ENCODE measurements at regions not wholly inside any gene's neighbourhood (a gene's known extent, or its start where the extent isn't known, plus 50 kb on each side); places are given as distances from the start of the nearest gene placed in this dataset.

DNA sequence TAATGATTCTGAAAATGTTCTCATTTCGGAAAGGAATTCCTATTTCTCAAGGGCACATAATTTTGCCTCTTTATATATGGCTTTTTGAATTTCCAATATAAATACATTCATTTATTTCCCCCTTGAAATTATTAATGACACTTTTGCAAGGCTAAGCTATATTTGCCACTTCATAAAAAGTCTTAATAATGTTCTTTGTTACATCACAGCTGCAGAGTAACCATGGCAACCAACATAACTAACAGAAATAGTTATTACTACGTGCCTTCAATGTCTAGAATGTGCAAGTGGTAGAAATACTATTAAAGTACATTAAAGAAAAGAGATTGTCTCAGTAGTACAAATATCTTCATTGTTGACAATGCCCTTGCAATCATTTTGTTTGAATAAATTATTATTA is 471.8 kb downstream of the C3orf38 start:
- no TSS peak for BruUV-seq (replicated peaks)
- ChIA-PET POLR2A (no interaction called here), CTCF (no interaction called here)
- H3K9me3 Mint-ChIP-seq (ENCODE audit: unreplicated experiment), result no peaks in the 10 kb centered on the region
- no peak for DNase-seq
- H3K27ac Mint-ChIP-seq (ENCODE audit: unreplicated experiment), result no peak overlapping the region
- H3K27me3 Mint-ChIP-seq (ENCODE audit: insufficient read depth, unreplicated experiment), result no peaks in the 10 kb centered on the region
- Histone ChIP-seq H3K36me3 (ENCODE audit: control insufficient read depth, insufficient read depth, low read length) (no peaks in the 10 kb centered on the region), H3K27me3 (replicated peaks; ENCODE audit: control insufficient read depth, insufficient read depth, low read length) (no peaks in the 10 kb centered on the region), H3K9me3 (no peaks in the 10 kb centered on the region), H3K4me1 (no peaks in the 10 kb centered on the region), H3K4me3 (ENCODE audit: low read depth, low read length) (no peak overlapping the region)
- intact Hi-C loops (cut with micrococcal nuclease; ENCODE audit: unreplicated experiment), result no loop called here
- no peaks in the 10 kb centered on the region for H3K36me3 Mint-ChIP-seq (ENCODE audit: insufficient read depth, unreplicated experiment)
- H3K4me3 Mint-ChIP-seq (ENCODE audit: unreplicated experiment), result no peak overlapping the region
- H3K4me1 Mint-ChIP-seq (ENCODE audit: low read depth, unreplicated experiment), result no peaks in the 10 kb centered on the region
- TF ChIP-seq, protein P1, sequence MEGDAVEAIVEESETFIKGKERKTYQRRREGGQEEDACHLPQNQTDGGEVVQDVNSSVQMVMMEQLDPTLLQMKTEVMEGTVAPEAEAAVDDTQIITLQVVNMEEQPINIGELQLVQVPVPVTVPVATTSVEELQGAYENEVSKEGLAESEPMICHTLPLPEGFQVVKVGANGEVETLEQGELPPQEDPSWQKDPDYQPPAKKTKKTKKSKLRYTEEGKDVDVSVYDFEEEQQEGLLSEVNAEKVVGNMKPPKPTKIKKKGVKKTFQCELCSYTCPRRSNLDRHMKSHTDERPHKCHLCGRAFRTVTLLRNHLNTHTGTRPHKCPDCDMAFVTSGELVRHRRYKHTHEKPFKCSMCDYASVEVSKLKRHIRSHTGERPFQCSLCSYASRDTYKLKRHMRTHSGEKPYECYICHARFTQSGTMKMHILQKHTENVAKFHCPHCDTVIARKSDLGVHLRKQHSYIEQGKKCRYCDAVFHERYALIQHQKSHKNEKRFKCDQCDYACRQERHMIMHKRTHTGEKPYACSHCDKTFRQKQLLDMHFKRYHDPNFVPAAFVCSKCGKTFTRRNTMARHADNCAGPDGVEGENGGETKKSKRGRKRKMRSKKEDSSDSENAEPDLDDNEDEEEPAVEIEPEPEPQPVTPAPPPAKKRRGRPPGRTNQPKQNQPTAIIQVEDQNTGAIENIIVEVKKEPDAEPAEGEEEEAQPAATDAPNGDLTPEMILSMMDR (IDR thresholded peaks at IDR 0.05; ENCODE audit: insufficient read depth in 1 of 2, low read depth in 1 of 2, low read length in 1 of 2, severe bottlenecking in 1 of 2, unreplicated experiment in 1 of 2), result no peak

DNA sequence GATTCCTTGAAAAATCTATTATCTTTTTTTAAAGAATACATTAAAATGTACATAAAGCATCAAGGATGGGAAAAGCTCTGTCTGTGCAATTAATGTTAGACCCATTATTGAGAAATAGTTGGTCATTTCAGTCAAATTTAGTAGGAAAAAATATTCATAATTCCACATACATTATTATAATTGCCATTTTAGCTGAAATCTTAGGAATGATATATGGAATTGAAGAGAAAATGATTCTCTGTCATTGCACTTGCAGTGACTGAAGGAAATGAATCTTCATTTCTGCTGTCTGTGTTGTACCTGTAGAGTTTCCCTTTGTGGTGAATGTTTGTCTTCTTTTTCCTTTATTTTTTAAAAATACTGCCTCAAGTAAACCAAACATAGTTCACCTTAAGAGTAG is 473.9 kb downstream of the C3orf38 start:
- Histone ChIP-seq H3K4me3 (ENCODE audit: low read depth, low read length) (no peak overlapping the region), H3K9me3 (no peaks in the 10 kb centered on the region), H3K4me1 (no peaks in the 10 kb centered on the region), H3K27me3 (replicated peaks; ENCODE audit: control insufficient read depth, insufficient read depth, low read length) (no peaks in the 10 kb centered on the region), H3K36me3 (ENCODE audit: control insufficient read depth, insufficient read depth, low read length) (no peaks in the 10 kb centered on the region)
- H3K4me3 Mint-ChIP-seq (ENCODE audit: unreplicated experiment), result no peak overlapping the region
- ChIA-PET POLR2A (no interaction called here), CTCF (no interaction called here)
- H3K9me3 Mint-ChIP-seq (ENCODE audit: unreplicated experiment), result no peaks in the 10 kb centered on the region
- TF ChIP-seq, protein P1 (IDR thresholded peaks at IDR 0.05; ENCODE audit: insufficient read depth in 1 of 2, low read depth in 1 of 2, low read length in 1 of 2, severe bottlenecking in 1 of 2, unreplicated experiment in 1 of 2), result no peak
- intact Hi-C loops (cut with micrococcal nuclease; ENCODE audit: unreplicated experiment), result no loop called here
- H3K27ac Mint-ChIP-seq (ENCODE audit: unreplicated experiment), result no peak overlapping the region
- H3K4me1 Mint-ChIP-seq (ENCODE audit: low read depth, unreplicated experiment), result no peaks in the 10 kb centered on the region
- BruUV-seq (replicated peaks), result no TSS peak
- H3K36me3 Mint-ChIP-seq (ENCODE audit: insufficient read depth, unreplicated experiment), result no peaks in the 10 kb centered on the region
- no peak for DNase-seq
- no peaks in the 10 kb centered on the region for H3K27me3 Mint-ChIP-seq (ENCODE audit: insufficient read depth, unreplicated experiment)

DNA sequence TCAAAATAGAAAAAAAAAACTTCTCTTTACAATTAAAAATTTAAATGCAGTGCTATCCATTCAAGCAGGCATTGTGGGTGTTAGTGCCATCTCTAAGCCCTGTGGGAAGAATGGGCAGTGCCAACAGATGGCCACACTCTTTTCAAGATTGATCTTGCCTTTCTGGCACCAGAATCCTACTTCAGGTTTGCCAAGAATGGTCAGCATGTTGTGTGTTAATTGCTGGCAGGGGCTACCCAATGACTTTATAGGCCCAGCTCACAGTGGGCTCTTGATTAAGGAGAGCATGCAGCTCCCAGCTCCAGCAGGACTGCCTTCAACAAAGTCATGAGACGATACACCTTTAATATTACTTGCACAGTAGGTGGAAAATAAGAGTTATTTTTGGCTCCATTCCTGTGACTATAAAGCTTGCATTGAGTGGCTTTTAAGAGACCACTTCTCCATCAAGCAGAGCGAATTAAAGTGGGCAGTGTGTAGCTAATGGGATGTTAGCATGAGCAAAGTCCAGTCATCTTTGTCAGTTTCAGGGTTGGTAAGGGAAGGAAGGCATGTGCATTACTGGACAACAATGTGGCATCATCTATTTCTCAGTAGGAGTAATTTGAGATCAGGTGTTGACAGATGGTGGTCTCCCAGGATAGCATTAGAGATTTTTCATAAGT is 476.8 kb downstream of the C3orf38 start:
- H3K36me3 Mint-ChIP-seq (ENCODE audit: insufficient read depth, unreplicated experiment), result no peaks in the 10 kb centered on the region
- no peak overlapping the region for H3K4me3 ChIP-seq (ENCODE audit: low read depth, low read length)

More for the DNA sequence above, 476.8 kb downstream of the C3orf38 start:
- CTCF ChIA-PET, result no interaction called here
- Histone ChIP-seq H3K36me3 (ENCODE audit: control insufficient read depth, insufficient read depth, low read length) (no peaks in the 10 kb centered on the region), H3K27me3 (replicated peaks; ENCODE audit: control insufficient read depth, insufficient read depth, low read length) (no peaks in the 10 kb centered on the region), H3K9me3 (no peaks in the 10 kb centered on the region), H3K4me1 (no peaks in the 10 kb centered on the region)
- H3K9me3 Mint-ChIP-seq (ENCODE audit: unreplicated experiment), result no peaks in the 10 kb centered on the region
- no peaks in the 10 kb centered on the region for H3K4me1 Mint-ChIP-seq (ENCODE audit: low read depth, unreplicated experiment)
- TF ChIP-seq, protein P1 (IDR thresholded peaks at IDR 0.05; ENCODE audit: insufficient read depth in 1 of 2, low read depth in 1 of 2, low read length in 1 of 2, severe bottlenecking in 1 of 2, unreplicated experiment in 1 of 2), result no peak
- intact Hi-C loops (cut with micrococcal nuclease; ENCODE audit: unreplicated experiment), result no loop called here
- H3K27me3 Mint-ChIP-seq (ENCODE audit: insufficient read depth, unreplicated experiment), result no peaks in the 10 kb centered on the region
- no peak overlapping the region for H3K4me3 Mint-ChIP-seq (ENCODE audit: unreplicated experiment)
- POLR2A ChIA-PET, result no interaction called here
- no TSS peak for BruUV-seq (replicated peaks)
- no peak overlapping the region for H3K27ac Mint-ChIP-seq (ENCODE audit: unreplicated experiment)
- DNase-seq, result no peak

Data from Caco-2 (cell line).